GM23338 (cell line): ENCODE measurements at regions not wholly inside any gene's neighbourhood (a gene's known extent, or its start where the extent isn't known, plus 50 kb on each side); places are given as distances from the start of the nearest gene placed in this dataset.

ENCODE experiments used
- ATAC-seq: fragments of 200-7000 bp; cut with Tn5 transposase; 3 replicates; pipeline ENCODE4 v1.9.1; 2020
- DNase-seq: peaks from one replicate; pipeline ENCODE4 v3.0.0-alpha.2; 2015; ENCODE audit warnings: low spot score
- H2AFZ ChIP-seq: fragments of 200-600 bp; sonication (generic); 2 replicates; pipeline ENCODE4 v1.8.0; 2016; ENCODE audit warnings: antibody characterized with exemption, mild to moderate bottlenecking, moderate library complexity
- H3F3A ChIP-seq: fragments of 200-600 bp; sonication (generic); replicated peaks from 2 replicates; pipeline ENCODE4 v1.8.0; 2017; ENCODE audit warnings: antibody characterized with exemption, mixed run types, low read depth
- H3K27ac ChIP-seq: fragments of 200-600 bp; sonication (generic); 2 replicates; pipeline ENCODE4 v1.6.1; 2016; ENCODE audit warnings: low read depth
- H3K27me3 ChIP-seq: fragments of 200-600 bp; sonication (generic); 2 replicates; pipeline ENCODE4 v1.8.0; 2016; ENCODE audit warnings: mild to moderate bottlenecking, mixed run types, moderate library complexity; ENCODE audit not compliant: insufficient read depth
- H3K36me3 ChIP-seq: fragments of 200-600 bp; sonication (generic); 2 replicates; pipeline ENCODE4 v1.8.0; 2016; ENCODE audit warnings: mild to moderate bottlenecking; ENCODE audit not compliant: insufficient read depth
- H3K4me1 ChIP-seq: fragments of 200-600 bp; sonication (generic); 2 replicates; pipeline ENCODE4 v1.8.0; 2016; ENCODE audit warnings: mild to moderate bottlenecking, moderate library complexity; ENCODE audit not compliant: insufficient read depth
- H3K4me2 ChIP-seq: fragments of 200-600 bp; sonication (generic); 2 replicates; pipeline ENCODE4 v1.7.1; 2017; ENCODE audit warnings: mixed run types
- H3K4me3 ChIP-seq: fragments of 200-600 bp; sonication (generic); 2 replicates; pipeline ENCODE4 v1.6.1; 2016; ENCODE audit warnings: mixed run types
- H3K79me2 ChIP-seq: fragments of 200-600 bp; sonication (generic); replicated peaks from 2 replicates; pipeline ENCODE4 v1.8.0; 2017; ENCODE audit warnings: mild to moderate bottlenecking; ENCODE audit not compliant: insufficient read depth
- H3K9me2 ChIP-seq: fragments of 200-600 bp; sonication (generic); 2 replicates; pipeline ENCODE4 v1.8.0; 2017; ENCODE audit not compliant: insufficient read depth
- H4K20me1 ChIP-seq: fragments of 200-600 bp; sonication (generic); replicated peaks from 2 replicates; pipeline ENCODE4 v1.8.0; 2017; ENCODE audit warnings: mild to moderate bottlenecking; ENCODE audit not compliant: insufficient read depth
- H3K27ac Mint-ChIP-seq: 2 replicates; pipeline ENCODE4 v1.8.0; 2020; ENCODE audit warnings: inconsistent platforms, mild to moderate bottlenecking, moderate library complexity, mixed read lengths
- H3K27me3 Mint-ChIP-seq: 3 replicates; pipeline ENCODE4 v1.8.0; 2022; ENCODE audit warnings: low read depth, mild to moderate bottlenecking, moderate library complexity, mixed read lengths, inconsistent platforms; ENCODE audit not compliant: insufficient read depth, poor library complexity
- H3K36me3 Mint-ChIP-seq: 3 replicates; pipeline ENCODE4 v1.8.0; 2021; ENCODE audit warnings: low read depth, mild to moderate bottlenecking, inconsistent platforms, moderate library complexity, mixed read lengths
- H3K4me1 Mint-ChIP-seq: 3 replicates; pipeline ENCODE4 v1.8.0; 2020; ENCODE audit warnings: mild to moderate bottlenecking, inconsistent platforms, mixed read lengths
- H3K4me3 Mint-ChIP-seq: 3 replicates; pipeline ENCODE4 v1.8.0; 2021; ENCODE audit warnings: moderate library complexity, mild to moderate bottlenecking, inconsistent platforms, mixed read lengths
- H3K9me3 Mint-ChIP-seq: 3 replicates; pipeline ENCODE4 v1.8.0; 2020; ENCODE audit warnings: moderate library complexity, mild to moderate bottlenecking, inconsistent platforms, mixed read lengths
- CREB1 ChIP-seq: fragments of 250-450 bp; sonication (Bioruptor Pico); IDR thresholded peaks from 2 replicates; pipeline ENCODE4 v1.5.0; 2020; ENCODE audit warnings: low read depth, mild to moderate bottlenecking, moderate library complexity
- EZH2 ChIP-seq: fragments of 200-600 bp; sonication (generic); IDR thresholded peaks from one replicate; pipeline ENCODE4 v1.8.0; 2017; ENCODE audit warnings: antibody characterized with exemption, mild to moderate bottlenecking, low read depth; ENCODE audit not compliant: unreplicated experiment
- EZH2phosphoT487 ChIP-seq: fragments of 200-600 bp; sonication (generic); IDR thresholded peaks from one replicate; pipeline ENCODE4 v1.8.1; 2018; ENCODE audit warnings: antibody characterized with exemption; ENCODE audit not compliant: unreplicated experiment
- NANOG ChIP-seq: IDR thresholded peaks from 2 replicates; pipeline ENCODE4 v1.6.1; 2016; ENCODE audit warnings: antibody characterized with exemption, borderline replicate concordance
- ZNF114 ChIP-seq: fragments of 250-450 bp; sonication (Bioruptor Pico); IDR thresholded peaks from 2 replicates; pipeline ENCODE4 v1.5.0; 2020; ENCODE audit warnings: mild to moderate bottlenecking, moderate library complexity
- ZNF331 ChIP-seq: fragments of 250-450 bp; sonication (Bioruptor Pico); IDR thresholded peaks from 2 replicates; pipeline ENCODE4 v1.5.0; 2020; ENCODE audit warnings: low read depth, mild to moderate bottlenecking, moderate library complexity
- TF ChIP-seq, protein P1 (sequence below): fragments of 250-450 bp; sonication (Bioruptor Pico); IDR thresholded peaks from 2 replicates; pipeline ENCODE4 v1.5.0; 2020; ENCODE audit warnings: mild to moderate bottlenecking, moderate library complexity
- TF ChIP-seq, protein P2 (sequence below), 2 experiments: fragments of 200-600 bp in 1 of 2; sonication (generic) in 1 of 2; conservative IDR thresholded peaks; 2 replicates each; pipeline versions ENCODE4 v1.5.1 to v1.6.1; 2016 to 2017; ENCODE audit warnings: antibody characterized with exemption in 2 of 2, low read depth in 2 of 2, mild to moderate bottlenecking in 2 of 2, moderate library complexity in 1 of 2
- TF ChIP-seq, protein P3 (sequence below): IDR thresholded peaks from one replicate; pipeline ENCODE4 v1.6.1; 2018; ENCODE audit warnings: antibody characterized with exemption; ENCODE audit not compliant: unreplicated experiment

DNA sequence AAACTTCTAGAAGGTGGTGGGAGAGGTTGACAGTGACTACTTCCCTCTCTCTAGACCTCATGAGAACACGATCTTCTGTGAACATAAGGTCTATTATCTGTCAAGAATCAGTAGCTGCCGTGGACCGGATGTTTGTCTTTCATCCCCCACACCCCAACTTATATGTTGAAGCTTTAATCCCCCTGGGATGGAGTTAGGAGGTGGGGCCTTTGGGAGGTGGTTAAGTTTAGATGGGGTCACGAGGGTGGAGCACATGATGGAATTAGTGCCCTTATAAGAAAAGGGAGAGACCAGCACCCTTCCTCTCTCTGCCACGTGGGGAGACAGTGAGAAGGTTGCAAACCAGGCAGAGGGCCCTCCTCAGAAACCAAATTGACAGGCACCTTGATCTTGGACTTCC lies 409.1 kb downstream of the QKI start:
- no peaks in the 10 kb centered on the region for H3K36me3 ChIP-seq
- no peak overlapping the region for H3K4me3 ChIP-seq

More for the DNA sequence above, 409.1 kb downstream of the QKI start:
- no peaks in the 10 kb centered on the region for H3K4me1 Mint-ChIP-seq
- no peak overlapping the region for H3K4me2 ChIP-seq
- H3K79me2 ChIP-seq, result no peaks in the 10 kb centered on the region
- no peaks in the 10 kb centered on the region for H3K4me1 ChIP-seq
- no peak overlapping the region for H2AFZ ChIP-seq
- DNase-seq (no peak), ATAC-seq (no peak)
- peaks cover 12% of the 10 kb centered on the region for H3K27me3 Mint-ChIP-seq
- TF ChIP-seq, protein P1, sequence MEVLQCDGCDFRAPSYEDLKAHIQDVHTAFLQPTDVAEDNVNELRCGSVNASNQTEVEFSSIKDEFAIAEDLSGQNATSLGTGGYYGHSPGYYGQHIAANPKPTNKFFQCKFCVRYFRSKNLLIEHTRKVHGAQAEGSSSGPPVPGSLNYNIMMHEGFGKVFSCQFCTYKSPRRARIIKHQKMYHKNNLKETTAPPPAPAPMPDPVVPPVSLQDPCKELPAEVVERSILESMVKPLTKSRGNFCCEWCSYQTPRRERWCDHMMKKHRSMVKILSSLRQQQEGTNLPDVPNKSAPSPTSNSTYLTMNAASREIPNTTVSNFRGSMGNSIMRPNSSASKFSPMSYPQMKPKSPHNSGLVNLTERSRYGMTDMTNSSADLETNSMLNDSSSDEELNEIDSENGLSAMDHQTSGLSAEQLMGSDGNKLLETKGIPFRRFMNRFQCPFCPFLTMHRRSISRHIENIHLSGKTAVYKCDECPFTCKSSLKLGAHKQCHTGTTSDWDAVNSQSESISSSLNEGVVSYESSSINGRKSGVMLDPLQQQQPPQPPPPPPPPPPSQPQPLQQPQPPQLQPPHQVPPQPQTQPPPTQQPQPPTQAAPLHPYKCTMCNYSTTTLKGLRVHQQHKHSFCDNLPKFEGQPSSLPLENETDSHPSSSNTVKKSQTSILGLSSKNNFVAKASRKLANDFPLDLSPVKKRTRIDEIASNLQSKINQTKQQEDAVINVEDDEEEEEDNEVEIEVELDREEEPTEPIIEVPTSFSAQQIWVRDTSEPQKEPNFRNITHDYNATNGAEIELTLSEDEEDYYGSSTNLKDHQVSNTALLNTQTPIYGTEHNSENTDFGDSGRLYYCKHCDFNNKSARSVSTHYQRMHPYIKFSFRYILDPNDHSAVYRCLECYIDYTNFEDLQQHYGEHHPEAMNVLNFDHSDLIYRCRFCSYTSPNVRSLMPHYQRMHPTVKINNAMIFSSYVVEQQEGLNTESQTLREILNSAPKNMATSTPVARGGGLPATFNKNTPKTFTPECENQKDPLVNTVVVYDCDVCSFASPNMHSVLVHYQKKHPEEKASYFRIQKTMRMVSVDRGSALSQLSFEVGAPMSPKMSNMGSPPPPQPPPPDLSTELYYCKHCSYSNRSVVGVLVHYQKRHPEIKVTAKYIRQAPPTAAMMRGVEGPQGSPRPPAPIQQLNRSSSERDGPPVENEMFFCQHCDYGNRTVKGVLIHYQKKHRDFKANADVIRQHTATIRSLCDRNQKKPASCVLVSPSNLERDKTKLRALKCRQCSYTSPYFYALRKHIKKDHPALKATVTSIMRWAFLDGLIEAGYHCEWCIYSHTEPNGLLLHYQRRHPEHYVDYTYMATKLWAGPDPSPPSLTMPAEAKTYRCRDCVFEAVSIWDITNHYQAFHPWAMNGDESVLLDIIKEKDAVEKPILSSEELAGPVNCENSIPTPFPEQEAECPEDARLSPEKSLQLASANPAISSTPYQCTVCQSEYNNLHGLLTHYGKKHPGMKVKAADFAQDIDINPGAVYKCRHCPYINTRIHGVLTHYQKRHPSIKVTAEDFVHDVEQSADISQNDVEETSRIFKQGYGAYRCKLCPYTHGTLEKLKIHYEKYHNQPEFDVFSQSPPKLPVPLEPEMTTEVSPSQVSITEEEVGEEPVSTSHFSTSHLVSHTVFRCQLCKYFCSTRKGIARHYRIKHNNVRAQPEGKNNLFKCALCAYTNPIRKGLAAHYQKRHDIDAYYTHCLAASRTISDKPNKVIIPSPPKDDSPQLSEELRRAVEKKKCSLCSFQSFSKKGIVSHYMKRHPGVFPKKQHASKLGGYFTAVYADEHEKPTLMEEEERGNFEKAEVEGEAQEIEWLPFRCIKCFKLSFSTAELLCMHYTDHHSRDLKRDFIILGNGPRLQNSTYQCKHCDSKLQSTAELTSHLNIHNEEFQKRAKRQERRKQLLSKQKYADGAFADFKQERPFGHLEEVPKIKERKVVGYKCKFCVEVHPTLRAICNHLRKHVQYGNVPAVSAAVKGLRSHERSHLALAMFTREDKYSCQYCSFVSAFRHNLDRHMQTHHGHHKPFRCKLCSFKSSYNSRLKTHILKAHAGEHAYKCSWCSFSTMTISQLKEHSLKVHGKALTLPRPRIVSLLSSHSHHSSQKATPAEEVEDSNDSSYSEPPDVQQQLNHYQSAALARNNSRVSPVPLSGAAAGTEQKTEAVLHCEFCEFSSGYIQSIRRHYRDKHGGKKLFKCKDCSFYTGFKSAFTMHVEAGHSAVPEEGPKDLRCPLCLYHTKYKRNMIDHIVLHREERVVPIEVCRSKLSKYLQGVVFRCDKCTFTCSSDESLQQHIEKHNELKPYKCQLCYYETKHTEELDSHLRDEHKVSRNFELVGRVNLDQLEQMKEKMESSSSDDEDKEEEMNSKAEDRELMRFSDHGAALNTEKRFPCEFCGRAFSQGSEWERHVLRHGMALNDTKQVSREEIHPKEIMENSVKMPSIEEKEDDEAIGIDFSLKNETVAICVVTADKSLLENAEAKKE, result no peak
- TF ChIP-seq CREB1 (no peak), EZH2phosphoT487 (no peak), ZNF114 (no peak), EZH2 (no peak), NANOG (no peak), ZNF331 (CRISPR knock-in tag) (no peak)
- TF ChIP-seq, protein P2, sequence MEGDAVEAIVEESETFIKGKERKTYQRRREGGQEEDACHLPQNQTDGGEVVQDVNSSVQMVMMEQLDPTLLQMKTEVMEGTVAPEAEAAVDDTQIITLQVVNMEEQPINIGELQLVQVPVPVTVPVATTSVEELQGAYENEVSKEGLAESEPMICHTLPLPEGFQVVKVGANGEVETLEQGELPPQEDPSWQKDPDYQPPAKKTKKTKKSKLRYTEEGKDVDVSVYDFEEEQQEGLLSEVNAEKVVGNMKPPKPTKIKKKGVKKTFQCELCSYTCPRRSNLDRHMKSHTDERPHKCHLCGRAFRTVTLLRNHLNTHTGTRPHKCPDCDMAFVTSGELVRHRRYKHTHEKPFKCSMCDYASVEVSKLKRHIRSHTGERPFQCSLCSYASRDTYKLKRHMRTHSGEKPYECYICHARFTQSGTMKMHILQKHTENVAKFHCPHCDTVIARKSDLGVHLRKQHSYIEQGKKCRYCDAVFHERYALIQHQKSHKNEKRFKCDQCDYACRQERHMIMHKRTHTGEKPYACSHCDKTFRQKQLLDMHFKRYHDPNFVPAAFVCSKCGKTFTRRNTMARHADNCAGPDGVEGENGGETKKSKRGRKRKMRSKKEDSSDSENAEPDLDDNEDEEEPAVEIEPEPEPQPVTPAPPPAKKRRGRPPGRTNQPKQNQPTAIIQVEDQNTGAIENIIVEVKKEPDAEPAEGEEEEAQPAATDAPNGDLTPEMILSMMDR (conservative IDR thresholded peaks at IDR 0.05; ENCODE audit: low read depth in 2 of 2), result no peak
- TF ChIP-seq, protein P3, sequence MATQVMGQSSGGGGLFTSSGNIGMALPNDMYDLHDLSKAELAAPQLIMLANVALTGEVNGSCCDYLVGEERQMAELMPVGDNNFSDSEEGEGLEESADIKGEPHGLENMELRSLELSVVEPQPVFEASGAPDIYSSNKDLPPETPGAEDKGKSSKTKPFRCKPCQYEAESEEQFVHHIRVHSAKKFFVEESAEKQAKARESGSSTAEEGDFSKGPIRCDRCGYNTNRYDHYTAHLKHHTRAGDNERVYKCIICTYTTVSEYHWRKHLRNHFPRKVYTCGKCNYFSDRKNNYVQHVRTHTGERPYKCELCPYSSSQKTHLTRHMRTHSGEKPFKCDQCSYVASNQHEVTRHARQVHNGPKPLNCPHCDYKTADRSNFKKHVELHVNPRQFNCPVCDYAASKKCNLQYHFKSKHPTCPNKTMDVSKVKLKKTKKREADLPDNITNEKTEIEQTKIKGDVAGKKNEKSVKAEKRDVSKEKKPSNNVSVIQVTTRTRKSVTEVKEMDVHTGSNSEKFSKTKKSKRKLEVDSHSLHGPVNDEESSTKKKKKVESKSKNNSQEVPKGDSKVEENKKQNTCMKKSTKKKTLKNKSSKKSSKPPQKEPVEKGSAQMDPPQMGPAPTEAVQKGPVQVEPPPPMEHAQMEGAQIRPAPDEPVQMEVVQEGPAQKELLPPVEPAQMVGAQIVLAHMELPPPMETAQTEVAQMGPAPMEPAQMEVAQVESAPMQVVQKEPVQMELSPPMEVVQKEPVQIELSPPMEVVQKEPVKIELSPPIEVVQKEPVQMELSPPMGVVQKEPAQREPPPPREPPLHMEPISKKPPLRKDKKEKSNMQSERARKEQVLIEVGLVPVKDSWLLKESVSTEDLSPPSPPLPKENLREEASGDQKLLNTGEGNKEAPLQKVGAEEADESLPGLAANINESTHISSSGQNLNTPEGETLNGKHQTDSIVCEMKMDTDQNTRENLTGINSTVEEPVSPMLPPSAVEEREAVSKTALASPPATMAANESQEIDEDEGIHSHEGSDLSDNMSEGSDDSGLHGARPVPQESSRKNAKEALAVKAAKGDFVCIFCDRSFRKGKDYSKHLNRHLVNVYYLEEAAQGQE, result no peak
- no peaks in the 10 kb centered on the region for H3K27me3 ChIP-seq
- no peaks in the 10 kb centered on the region; the same call in 2 of the 3 replicates for H3K9me3 Mint-ChIP-seq
- no peaks in the 10 kb centered on the region for H3K36me3 Mint-ChIP-seq
- H3K4me3 Mint-ChIP-seq, result no peak overlapping the region
- H4K20me1 ChIP-seq, result no peaks in the 10 kb centered on the region
- H3K9me2 ChIP-seq, result peaks cover 5% of the 10 kb centered on the region; the same call in 1 of the 2 replicates
- no peak overlapping the region for H3K27ac Mint-ChIP-seq
- no peaks in the 10 kb centered on the region for H3F3A ChIP-seq
- no peak overlapping the region for H3K27ac ChIP-seq
